ENCODE measurements at regions not wholly inside any gene's neighbourhood (a gene's known extent, or its start where the extent isn't known, plus 50 kb on each side); places are given as distances from the start of the nearest gene placed in this dataset.

GRCh38 chr11:91239359-91239758 lies 985.3 kb upstream of the FAT3 start:
- no peak for TF ChIP-seq CTCF (IDR thresholded peaks at IDR 0.05; ENCODE audit: insufficient read depth, low read length)
- no peak for TF ChIP-seq POLR2AphosphoS5 (IDR thresholded peaks at IDR 0.05; ENCODE audit: low read depth)
- TF ChIP-seq, protein P1, sequence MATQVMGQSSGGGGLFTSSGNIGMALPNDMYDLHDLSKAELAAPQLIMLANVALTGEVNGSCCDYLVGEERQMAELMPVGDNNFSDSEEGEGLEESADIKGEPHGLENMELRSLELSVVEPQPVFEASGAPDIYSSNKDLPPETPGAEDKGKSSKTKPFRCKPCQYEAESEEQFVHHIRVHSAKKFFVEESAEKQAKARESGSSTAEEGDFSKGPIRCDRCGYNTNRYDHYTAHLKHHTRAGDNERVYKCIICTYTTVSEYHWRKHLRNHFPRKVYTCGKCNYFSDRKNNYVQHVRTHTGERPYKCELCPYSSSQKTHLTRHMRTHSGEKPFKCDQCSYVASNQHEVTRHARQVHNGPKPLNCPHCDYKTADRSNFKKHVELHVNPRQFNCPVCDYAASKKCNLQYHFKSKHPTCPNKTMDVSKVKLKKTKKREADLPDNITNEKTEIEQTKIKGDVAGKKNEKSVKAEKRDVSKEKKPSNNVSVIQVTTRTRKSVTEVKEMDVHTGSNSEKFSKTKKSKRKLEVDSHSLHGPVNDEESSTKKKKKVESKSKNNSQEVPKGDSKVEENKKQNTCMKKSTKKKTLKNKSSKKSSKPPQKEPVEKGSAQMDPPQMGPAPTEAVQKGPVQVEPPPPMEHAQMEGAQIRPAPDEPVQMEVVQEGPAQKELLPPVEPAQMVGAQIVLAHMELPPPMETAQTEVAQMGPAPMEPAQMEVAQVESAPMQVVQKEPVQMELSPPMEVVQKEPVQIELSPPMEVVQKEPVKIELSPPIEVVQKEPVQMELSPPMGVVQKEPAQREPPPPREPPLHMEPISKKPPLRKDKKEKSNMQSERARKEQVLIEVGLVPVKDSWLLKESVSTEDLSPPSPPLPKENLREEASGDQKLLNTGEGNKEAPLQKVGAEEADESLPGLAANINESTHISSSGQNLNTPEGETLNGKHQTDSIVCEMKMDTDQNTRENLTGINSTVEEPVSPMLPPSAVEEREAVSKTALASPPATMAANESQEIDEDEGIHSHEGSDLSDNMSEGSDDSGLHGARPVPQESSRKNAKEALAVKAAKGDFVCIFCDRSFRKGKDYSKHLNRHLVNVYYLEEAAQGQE (IDR thresholded peaks at IDR 0.05; ENCODE audit: insufficient replicate concordance, low read depth) = no peak
- TF ChIP-seq GABPA (IDR thresholded peaks at IDR 0.05; ENCODE audit: low read depth) = no peak
- no peak for TF ChIP-seq SPI1 (IDR thresholded peaks at IDR 0.05; ENCODE audit: borderline replicate concordance, low read depth)
